GM21447 (cell line): ENCODE measurements at regions not wholly inside any gene's neighbourhood (a gene's known extent, or its start where the extent isn't known, plus 50 kb on each side); places are given as distances from the start of the nearest gene placed in this dataset.

Experiments
- ATAC-seq: cut with Tn5 transposase; IDR thresholded peaks from one replicate; pipeline ENCODE4 v1.9.1; 2021; ENCODE audit not compliant: unreplicated experiment

GRCh38 chr18:27699137-27699536 is 477.8 kb downstream of the CDH2 start:
- ATAC-seq: no peak

GRCh38 chr18:27696148-27696547 is 480.8 kb downstream of the CDH2 start:
- no peak for ATAC-seq

GRCh38 chr18:27695503-27695902 is 481.4 kb downstream of the CDH2 start:
- ATAC-seq: no peak

- ATAC-seq: no peak
Measured at GRCh38 chr18:27695052-27695451, 481.9 kb downstream of the CDH2 start.

- ATAC-seq: no peak
Measured at GRCh38 chr18:27688581-27688980, 488.3 kb downstream of the CDH2 start.

- ATAC-seq: no peak
Measured at GRCh38 chr18:27687351-27687979, 489.5 kb downstream of the CDH2 start.

- no peak for ATAC-seq
Measured at GRCh38 chr18:27685807-27686412, 491.0 kb downstream of the CDH2 start.

- no peak for ATAC-seq
Measured at GRCh38 chr18:27685091-27685490, 491.8 kb downstream of the CDH2 start.

GRCh38 chr18:27674411-27674810 is 489.3 kb upstream of the CHST9 start:
- ATAC-seq: no peak

- no peak for ATAC-seq
Measured at GRCh38 chr18:27673861-27674260, 488.8 kb upstream of the CHST9 start.

GRCh38 chr18:27668158-27668557 is 483.1 kb upstream of the CHST9 start:
- no peak for ATAC-seq

- ATAC-seq: no peak
Measured at GRCh38 chr18:27667064-27667463, 482.0 kb upstream of the CHST9 start.

- ATAC-seq: no peak
Measured at GRCh38 chr18:27666016-27666415, 480.9 kb upstream of the CHST9 start.

- no peak for ATAC-seq
Measured at GRCh38 chr18:27665264-27665799, 480.2 kb upstream of the CHST9 start.

- no peak for ATAC-seq
Measured at GRCh38 chr18:27662949-27663348, 477.8 kb upstream of the CHST9 start.

GRCh38 chr18:27662537-27662936 is 477.4 kb upstream of the CHST9 start:
- ATAC-seq: no peak

GRCh38 chr18:27661320-27662018 is 476.4 kb upstream of the CHST9 start:
- ATAC-seq: no peak

- no peak for ATAC-seq
Measured at GRCh38 chr18:27656905-27657304, 471.8 kb upstream of the CHST9 start.

GRCh38 chr18:27656167-27656778 is 471.2 kb upstream of the CHST9 start:
- no peak for ATAC-seq

- no peak for ATAC-seq
Measured at GRCh38 chr18:27653247-27653646, 468.1 kb upstream of the CHST9 start.

GRCh38 chr18:27652480-27653121 is 467.5 kb upstream of the CHST9 start:
- ATAC-seq: no peak
